GM12878 (cell line): ENCODE measurements at regions not wholly inside any gene's neighbourhood (a gene's known extent, or its start where the extent isn't known, plus 50 kb on each side); places are given as distances from the start of the nearest gene placed in this dataset.

ENCODE experiments used
- ATAC-seq: fragments of 200-7000 bp; cut with Tn5 transposase; 3 replicates; pipeline ENCODE4 v1.9.1; 2020; ENCODE audit warnings: mild to moderate bottlenecking, moderate library complexity
- BruUV-seq: library from RNA; stranded (reverse); fragments of 400-500 nt; replicated peaks from 2 replicates; lab custom pipeline; 2021; lab: Mats Ljungman, UMichigan
- CTCF ChIA-PET: fragments of 300-600 bp; sonication (Branson Sonifier 250); formaldehyde crosslinking; extraction: SDS; loops from one replicate; lab custom pipeline; 2021; ENCODE audit warnings: inconsistent platforms; lab: Yijun Ruan, JAX
- POLR2A ChIA-PET: fragments of 350-600 bp; formaldehyde crosslinking; extraction: SDS; loops from one replicate; lab custom pipeline; 2021; ENCODE audit warnings: inconsistent platforms; lab: Charles Lee
- RAD21 ChIA-PET: fragments of 300-600 bp; sonication (Branson Sonifier 250); formaldehyde crosslinking; loops from one replicate; lab custom pipeline; 2023; ENCODE audit warnings: antibody characterized with exemption; ENCODE audit not compliant: unreplicated experiment; lab: Charles Lee
- SMC1A ChIA-PET: fragments of 300-600 bp; sonication (Branson Sonifier 250); formaldehyde crosslinking; loops from one replicate; lab custom pipeline; 2023; ENCODE audit not compliant: unreplicated experiment, uncharacterized antibody; lab: Charles Lee
- DNase-seq: peaks from one replicate; pipeline ENCODE4 v3.0.0-alpha.2; 2011; ENCODE audit warnings: low read depth, low spot score
- FAIRE-seq: peaks from 3 replicates; lab custom pipeline; 2011; peaks lifted over from hg19 to GRCh38; lab: Jason Lieb, UNC
- H2AFZ ChIP-seq: 2 replicates; pipeline ENCODE4 v1.6.0; 2011; ENCODE audit warnings: low read depth, low read length, control low read depth; ENCODE audit not compliant: control insufficient read depth
- H3K27ac ChIP-seq: 2 replicates; pipeline ENCODE4 v1.5.1; 2011; ENCODE audit warnings: control low read depth; ENCODE audit not compliant: control insufficient read depth, insufficient read depth
- H3K27me3 ChIP-seq, 2 experiments: replicated peaks in 1 of 2; 2 replicates each; pipeline versions ENCODE4 v1.6.0 to v1.6.1; 2011; ENCODE audit warnings: low read length in 1 of 2; ENCODE audit not compliant: control insufficient read depth in 2 of 2, insufficient read depth in 2 of 2
- H3K36me3 ChIP-seq, 2 experiments: 2 replicates each; pipeline ENCODE4 v1.5.1; 2011; ENCODE audit warnings: low read length in 1 of 2; ENCODE audit not compliant: control insufficient read depth in 2 of 2, insufficient read depth in 2 of 2
- H3K4me1 ChIP-seq: 2 replicates; pipeline ENCODE4 v1.6.1; 2011; ENCODE audit warnings: mild to moderate bottlenecking, low read length, moderate library complexity, mixed read lengths; ENCODE audit not compliant: control insufficient read depth, insufficient read depth
- H3K4me2 ChIP-seq: 2 replicates; pipeline ENCODE4 v1.6.0; 2011; ENCODE audit warnings: control low read depth; ENCODE audit not compliant: control insufficient read depth, insufficient read depth
- H3K4me3 ChIP-seq: fragments of 200-600 bp; sonication (generic); 2 replicates; pipeline ENCODE4 v1.5.1; 2016
- H3K79me2 ChIP-seq: 2 replicates; pipeline ENCODE4 v1.6.0; 2011; ENCODE audit warnings: low read length; ENCODE audit not compliant: control insufficient read depth, insufficient read depth
- H3K9ac ChIP-seq: 2 replicates; pipeline ENCODE4 v1.8.0; 2011; ENCODE audit warnings: low read length, control low read depth, mixed read lengths; ENCODE audit not compliant: control insufficient read depth, insufficient read depth
- H3K9me3 ChIP-seq: replicated peaks from 3 replicates; pipeline ENCODE4 v1.5.1; 2011; ENCODE audit warnings: mild to moderate bottlenecking, low read length; ENCODE audit not compliant: control insufficient read depth, insufficient read depth
- H4K20me1 ChIP-seq: 2 replicates; pipeline ENCODE4 v1.6.0; 2011; ENCODE audit not compliant: control insufficient read depth, insufficient read depth
- ATF2 ChIP-seq: IDR thresholded peaks from 2 replicates; pipeline ENCODE4 v1.6.1; 2012; ENCODE audit warnings: low read length, inconsistent platforms
- ATF3 ChIP-seq: IDR thresholded peaks from 2 replicates; pipeline ENCODE4 v1.6.1; 2011; ENCODE audit warnings: low read depth, mild to moderate bottlenecking, low read length, moderate library complexity, borderline replicate concordance; ENCODE audit errors: extremely low read depth
- CBX3 ChIP-seq: fragments of 200-600 bp; sonication (generic); IDR thresholded peaks from 2 replicates; pipeline ENCODE4 v1.6.1; 2016; ENCODE audit warnings: low read depth, borderline replicate concordance
- ETV6 ChIP-seq, 2 experiments: fragments of 450-650 bp in 1 of 2; IDR thresholded peaks in 1 of 2; conservative IDR thresholded peaks in 1 of 2; 2 replicates each; pipeline ENCODE4 v1.6.1; 2014; ENCODE audit warnings: antibody characterized with exemption in 1 of 2, borderline replicate concordance in 1 of 2, low read depth in 1 of 2, mild to moderate bottlenecking in 1 of 2, moderate library complexity in 1 of 2
- JUND ChIP-seq: IDR thresholded peaks from 2 replicates; pipeline ENCODE4 v1.6.1; 2012; ENCODE audit warnings: low read depth, mild to moderate bottlenecking, low read length, improper control_type of control experiment, moderate library complexity
- MAX ChIP-seq: IDR thresholded peaks from 2 replicates; pipeline ENCODE4 v1.6.1; 2012; ENCODE audit warnings: low read depth, low read length, improper control_type of control experiment
- MEF2B ChIP-seq: fragments of 450-650 bp; IDR thresholded peaks from 2 replicates; pipeline ENCODE4 v1.6.1; 2018; ENCODE audit warnings: mild to moderate bottlenecking, moderate library complexity; ENCODE audit not compliant: partially characterized antibody, poor library complexity, severe bottlenecking
- MXI1 ChIP-seq: fragments of 150-350 bp; IDR thresholded peaks from 2 replicates; pipeline ENCODE4 v1.6.1; 2011; ENCODE audit warnings: low read depth, mild to moderate bottlenecking, inconsistent platforms, low read length, improper control_type of control experiment
- MYB ChIP-seq: fragments of 150-350 bp; IDR thresholded peaks from 2 replicates; pipeline ENCODE4 v1.6.1; 2014; ENCODE audit warnings: mild to moderate bottlenecking, low read depth, low read length, borderline replicate concordance
- NFYA ChIP-seq: IDR thresholded peaks from 2 replicates; pipeline ENCODE4 v1.6.1; 2011; ENCODE audit warnings: low read depth, mild to moderate bottlenecking, low read length, improper control_type of control experiment, borderline replicate concordance
- NFYB ChIP-seq: IDR thresholded peaks from 2 replicates; pipeline ENCODE4 v1.6.1; 2011; ENCODE audit warnings: low read depth, mild to moderate bottlenecking, low read length, improper control_type of control experiment, moderate library complexity; ENCODE audit not compliant: insufficient read depth
- RBBP5 ChIP-seq: fragments of 200-600 bp; sonication (generic); conservative IDR thresholded peaks from 2 replicates; pipeline ENCODE4 v1.6.1; 2016
- SP1 ChIP-seq: IDR thresholded peaks from one replicate; pipeline ENCODE4 v1.6.1; 2011; ENCODE audit warnings: low read depth, low read length
- SPI1 ChIP-seq: IDR thresholded peaks from 2 replicates; pipeline ENCODE4 v1.6.1; 2011; ENCODE audit warnings: low read depth, mild to moderate bottlenecking, low read length, moderate library complexity, borderline replicate concordance; ENCODE audit not compliant: insufficient read depth
- SRF ChIP-seq, 2 experiments: IDR thresholded peaks; 2 replicates each; pipeline ENCODE4 v1.6.1; 2011; ENCODE audit warnings: low read depth in 2 of 2, low read length in 2 of 2, mild to moderate bottlenecking in 1 of 2, moderate library complexity in 1 of 2
- SUPT20H ChIP-seq: IDR thresholded peaks from 2 replicates; pipeline ENCODE4 v1.6.1; 2011; ENCODE audit warnings: low read depth, mild to moderate bottlenecking, low read length, moderate library complexity, borderline replicate concordance; ENCODE audit not compliant: control insufficient read depth
- ZBED1 ChIP-seq: IDR thresholded peaks from 2 replicates; pipeline ENCODE4 v1.6.1; 2016; ENCODE audit warnings: borderline replicate concordance
- ZNF274 ChIP-seq: IDR thresholded peaks from one replicate; pipeline ENCODE4 v1.8.0; 2011; ENCODE audit not compliant: insufficient read length, insufficient read depth
- in situ Hi-C: fragments of 300-500 bp; cut with MboI; formaldehyde crosslinking; loops from 9 replicates; pipeline ENCODE4 v1.14.3; 2018; ENCODE audit warnings: mixed read lengths
- intact Hi-C: fragments of 100-400 bp; cut with micrococcal nuclease; formaldehyde crosslinking; loops from one replicate; pipeline ENCODE4 v1.14.2; 2022; ENCODE audit not compliant: unreplicated experiment

GRCh38 chr9:120264528-120264927 is 315.4 kb downstream of the CDK5RAP2 start:
- H3K4me2 ChIP-seq: no peak overlapping the region
- no peaks in the 10 kb centered on the region for H3K79me2 ChIP-seq
- TF ChIP-seq SRF (IDR thresholded peaks at IDR 0.05; ENCODE audit: low read depth in 2 of 2, low read length in 2 of 2): no peak
- no peak for TF ChIP-seq MXI1
- TF ChIP-seq RBBP5: no peak
- TF ChIP-seq JUND: no peak
- TF ChIP-seq NFYA: no peak
- TF ChIP-seq MYB: no peak
- TF ChIP-seq ZNF274: no peak
- no peak for TF ChIP-seq SP1
- no peak for TF ChIP-seq SPI1
- TF ChIP-seq NFYB: no peak
- no peak for TF ChIP-seq MAX
- TF ChIP-seq ETV6 (conservative IDR thresholded peaks at IDR 0.05 in 1 of 2, IDR thresholded peaks at IDR 0.05 in 1 of 2; ENCODE audit: borderline replicate concordance in 1 of 2, low read depth in 1 of 2): no peak
- TF ChIP-seq SUPT20H: no peak
- TF ChIP-seq ATF2: no peak
- no peak for TF ChIP-seq ZBED1
- TF ChIP-seq MEF2B: no peak
- TF ChIP-seq ATF3: no peak
- TF ChIP-seq CBX3: no peak
- TF ChIP-seq, all 136 proteins: peak for 0
- intact Hi-C loops (no loop called here), in situ Hi-C loops (no loop called here)
- ATAC-seq (no peak), FAIRE-seq (no peak), DNase-seq (no peak)
- ChIA-PET POLR2A (no interaction called here), RAD21 (no interaction called here), CTCF (no interaction called here), SMC1A (no interaction called here)
- no peak overlapping the region for H3K9ac ChIP-seq
- no peaks in the 10 kb centered on the region for H3K36me3 ChIP-seq
- no peaks in the 10 kb centered on the region for H4K20me1 ChIP-seq
- H3K27me3 ChIP-seq: no peaks in the 10 kb centered on the region; a peak in 2 of 4 replicates
- H3K4me3 ChIP-seq: no peak overlapping the region
- H3K27ac ChIP-seq: no peak overlapping the region
- no peaks in the 10 kb centered on the region for H3K4me1 ChIP-seq
- BruUV-seq: no TSS peak
- no peak overlapping the region for H2AFZ ChIP-seq
- H3K9me3 ChIP-seq: no peaks in the 10 kb centered on the region
